ENCODE measurements at regions not wholly inside any gene's neighbourhood (a gene's known extent, or its start where the extent isn't known, plus 50 kb on each side); places are given as distances from the start of the nearest gene placed in this dataset.

- H3K27me3 ChIP-seq: no peaks in the 10 kb centered on the region
- intact Hi-C loops (cut with DNase I): no loop called here
- no peak for DNase-seq (ENCODE audit: extremely low spot score in 2 of 2)
- TF ChIP-seq CTCF (IDR thresholded peaks at IDR 0.05) (no peak), POLR2A (IDR thresholded peaks at IDR 0.05) (no peak), POLR2AphosphoS5 (IDR thresholded peaks at IDR 0.05; ENCODE audit: insufficient read depth in 1 of 2, low read depth in 1 of 2) (no peak)
- no peak overlapping the region for H3K4me3 ChIP-seq
- no peak overlapping the region for H3K27ac ChIP-seq
- H3K4me1 ChIP-seq: no peaks in the 10 kb centered on the region
- H3K36me3 ChIP-seq: no peaks in the 10 kb centered on the region
- no peaks in the 10 kb centered on the region for H3K9me3 ChIP-seq
These were observed 102.8 kb upstream of the SLC10A2 start for GRCh38 chr13:103168901-103169508.

- no peak for DNase-seq (ENCODE audit: extremely low spot score in 2 of 2)
- intact Hi-C loops (cut with DNase I): no loop called here
- H3K27ac ChIP-seq: no peak overlapping the region
- no peaks in the 10 kb centered on the region for H3K4me1 ChIP-seq
- no peak for TF ChIP-seq POLR2A (IDR thresholded peaks at IDR 0.05)
- H3K27me3 ChIP-seq: no peaks in the 10 kb centered on the region
- H3K4me3 ChIP-seq: no peak overlapping the region
- no peaks in the 10 kb centered on the region for H3K36me3 ChIP-seq
- no peaks in the 10 kb centered on the region for H3K9me3 ChIP-seq
These were observed 98.0 kb upstream of the SLC10A2 start for GRCh38 chr13:103164251-103164650.

- no peaks in the 10 kb centered on the region for H3K9me3 ChIP-seq
- no peak overlapping the region for H3K4me3 ChIP-seq
- no peaks in the 10 kb centered on the region for H3K36me3 ChIP-seq
- intact Hi-C loops (cut with DNase I): no loop called here
- no peak for DNase-seq (ENCODE audit: extremely low spot score in 2 of 2)
- H3K4me1 ChIP-seq: no peaks in the 10 kb centered on the region
- H3K27me3 ChIP-seq: no peaks in the 10 kb centered on the region
- TF ChIP-seq POLR2A (IDR thresholded peaks at IDR 0.05) (no peak), POLR2AphosphoS5 (IDR thresholded peaks at IDR 0.05; ENCODE audit: insufficient read depth in 1 of 2, low read depth in 1 of 2) (no peak), CTCF (IDR thresholded peaks at IDR 0.05) (no peak)
- H3K27ac ChIP-seq: no peak overlapping the region
These were observed 95.3 kb upstream of the SLC10A2 start for GRCh38 chr13:103161476-103161875.

- intact Hi-C loops (cut with DNase I): no loop called here
- H3K36me3 ChIP-seq: no peaks in the 10 kb centered on the region
- H3K4me1 ChIP-seq: no peaks in the 10 kb centered on the region
- no peaks in the 10 kb centered on the region for H3K9me3 ChIP-seq
- H3K27me3 ChIP-seq: no peaks in the 10 kb centered on the region
- TF ChIP-seq CTCF (IDR thresholded peaks at IDR 0.05): no peak
- TF ChIP-seq POLR2AphosphoS5 (IDR thresholded peaks at IDR 0.05; ENCODE audit: insufficient read depth in 1 of 2, low read depth in 1 of 2): no peak
- no peak for TF ChIP-seq POLR2A (IDR thresholded peaks at IDR 0.05)
- H3K4me3 ChIP-seq: no peak overlapping the region
- no peak for DNase-seq (ENCODE audit: extremely low spot score in 2 of 2)
- H3K27ac ChIP-seq: no peak overlapping the region
These were observed 91.4 kb upstream of the SLC10A2 start for GRCh38 chr13:103157434-103158145.

- Histone ChIP-seq H3K36me3 (no peaks in the 10 kb centered on the region), H3K4me1 (no peaks in the 10 kb centered on the region), H3K27me3 (no peaks in the 10 kb centered on the region), H3K9me3 (no peaks in the 10 kb centered on the region), H3K27ac (no peak overlapping the region), H3K4me3 (no peak overlapping the region)
- no peak for DNase-seq (ENCODE audit: extremely low spot score in 2 of 2)
- TF ChIP-seq CTCF (IDR thresholded peaks at IDR 0.05) (no peak), POLR2AphosphoS5 (IDR thresholded peaks at IDR 0.05; ENCODE audit: insufficient read depth in 1 of 2, low read depth in 1 of 2) (no peak), POLR2A (IDR thresholded peaks at IDR 0.05) (no peak)
- intact Hi-C loops (cut with DNase I): no loop called here
These were observed 90.8 kb upstream of the SLC10A2 start for GRCh38 chr13:103157016-103157415.

All from vagina (tissue), 2 donors.